ENCODE measurements at regions not wholly inside any gene's neighbourhood (a gene's known extent, or its start where the extent isn't known, plus 50 kb on each side); places are given as distances from the start of the nearest gene placed in this dataset.

GRCh38 chr15:66846031-66846430 is 144.0 kb downstream of the SMAD6 start (continued):
- TF ChIP-seq AR (CRISPR knock-in tag; IDR thresholded peaks at IDR 0.05), result no peak
- no peak for TF ChIP-seq OVOL2 (CRISPR knock-in tag; IDR thresholded peaks at IDR 0.05; ENCODE audit: borderline replicate concordance)

- Mint-ChIP-seq H3K36me3 (no peaks in the 10 kb centered on the region), H3K4me3 (no peak overlapping the region), H3K4me1 (peaks cover 14% of the 10 kb centered on the region), H3K27me3 (ENCODE audit: low read depth) (peaks cover 26% of the 10 kb centered on the region), H3K9me3 (no peaks in the 10 kb centered on the region), H3K27ac (no peak overlapping the region)
- ChIA-PET CTCF (interaction anchor here (0.7 to 2.1 kb wide), 2 partner anchors 58 to 180 kb away, joined by 3 to 5 read pairs; no protein-coding TSS in a partner anchor), POLR2A (no interaction called here)
- ATAC-seq (no peak), DNase-seq (ENCODE audit: low spot score) (no peak)
- TF ChIP-seq ZNF416 (CRISPR knock-in tag; IDR thresholded peaks at IDR 0.05) (no peak), ZBTB43 (CRISPR knock-in tag; IDR thresholded peaks at IDR 0.05) (no peak), NR1H2 (CRISPR knock-in tag; IDR thresholded peaks at IDR 0.05) (no peak), NFE2L1 (CRISPR knock-in tag; IDR thresholded peaks at IDR 0.05) (no peak), ZNF425 (CRISPR knock-in tag; conservative IDR thresholded peaks at IDR 0.05) (no peak), ZNF263 (CRISPR knock-in tag; IDR thresholded peaks at IDR 0.05; ENCODE audit: low read depth) (no peak), ATF6 (CRISPR knock-in tag; IDR thresholded peaks at IDR 0.05) (no peak), TCF7 (CRISPR knock-in tag; IDR thresholded peaks at IDR 0.05; ENCODE audit: low read depth) (no peak), EMX1 (CRISPR knock-in tag; IDR thresholded peaks at IDR 0.05) (no peak), ZNF121 (CRISPR knock-in tag; IDR thresholded peaks at IDR 0.05) (no peak), ETV6 (CRISPR knock-in tag; IDR thresholded peaks at IDR 0.05) (no peak), ZMAT4 (CRISPR knock-in tag; IDR thresholded peaks at IDR 0.05) (no peak), MAX (CRISPR knock-in tag; IDR thresholded peaks at IDR 0.05) (no peak)
Observed at GRCh38 chr15:66846811-66847210, 144.8 kb downstream of the SMAD6 start.

GRCh38 chr15:66847565-66847991 is 145.5 kb downstream of the SMAD6 start:
- Mint-ChIP-seq H3K36me3 (no peaks in the 10 kb centered on the region), H3K27ac (no peak overlapping the region), H3K9me3 (no peaks in the 10 kb centered on the region), H3K27me3 (ENCODE audit: low read depth) (peaks cover 28% of the 10 kb centered on the region), H3K4me1 (peaks cover 13% of the 10 kb centered on the region), H3K4me3 (no peak overlapping the region)
- TF ChIP-seq ELF4 (CRISPR knock-in tag; IDR thresholded peaks at IDR 0.05; ENCODE audit: low read depth) (no peak), ESRRA (CRISPR knock-in tag; IDR thresholded peaks at IDR 0.05; ENCODE audit: borderline replicate concordance) (no peak), ZNF671 (CRISPR knock-in tag; IDR thresholded peaks at IDR 0.05) (no peak), TCF7 (CRISPR knock-in tag; IDR thresholded peaks at IDR 0.05; ENCODE audit: low read depth) (no peak), MYBL2 (CRISPR knock-in tag; IDR thresholded peaks at IDR 0.05) (no peak), CREB1 (CRISPR knock-in tag; IDR thresholded peaks at IDR 0.05) (no peak), ZMAT4 (CRISPR knock-in tag; IDR thresholded peaks at IDR 0.05) (no peak), JAZF1 (CRISPR knock-in tag; IDR thresholded peaks at IDR 0.05) (no peak)
- CTCF ChIA-PET, result no interaction called here
- POLR2A ChIA-PET, result no interaction called here
- no peak for ATAC-seq
- no peak for DNase-seq (ENCODE audit: low spot score)
